Transverse colon (tissue), 4 donors: ENCODE measurements at regions not wholly inside any gene's neighbourhood (a gene's known extent, or its start where the extent isn't known, plus 50 kb on each side); places are given as distances from the start of the nearest gene placed in this dataset.

Experiments used
- DNase-seq: peaks from one replicate; pipeline ENCODE4 v3.0.0-alpha.2; 2019
- H3K27ac ChIP-seq, 4 donors: fragments of 200-600 bp; sonication (generic); 2 replicates each; pipeline ENCODE4 v1.5.1; 2016 to 2018; ENCODE audit warnings: inconsistent platforms in 4 of 4
- H3K27me3 ChIP-seq: fragments of 200-600 bp; sonication (generic); 2 replicates; pipeline ENCODE4 v1.5.1; 2017; ENCODE audit warnings: inconsistent platforms
- H3K36me3 ChIP-seq, 4 donors: fragments of 200-600 bp; sonication (generic); 2 replicates each; pipeline ENCODE4 v1.5.1; 2017 to 2019; ENCODE audit warnings: inconsistent platforms in 4 of 4
- H3K4me1 ChIP-seq, 4 donors: fragments of 200-600 bp; sonication (generic); 2 replicates each; pipeline ENCODE4 v1.5.1; 2017 to 2020; ENCODE audit warnings: inconsistent platforms in 4 of 4
- H3K4me3 ChIP-seq, 4 donors: fragments of 200-600 bp; sonication (generic); 1 replicate in 1 of 4; 2 replicates in 3 of 4; pipeline versions ENCODE4 v1.5.1 to v1.6.1; 2017 to 2019; ENCODE audit warnings: inconsistent platforms in 4 of 4
- H3K9me3 ChIP-seq, 2 donors: fragments of 200-600 bp; sonication (generic); 2 replicates each; pipeline ENCODE4 v1.5.1; 2017 to 2019; ENCODE audit warnings: inconsistent platforms in 2 of 2
- CTCF ChIP-seq, 5 experiments: fragments of 200-600 bp in 3 of 5; fragments of 450-650 bp in 2 of 5; sonication (generic) in 3 of 5; IDR thresholded peaks; 1 replicate in 2 of 5; 2 replicates in 3 of 5; pipeline ENCODE4 v1.5.1; 2016 to 2017; ENCODE audit warnings: antibody characterized with exemption in 5 of 5, inconsistent platforms in 3 of 5, mild to moderate bottlenecking in 2 of 5, moderate library complexity in 1 of 5
- EP300 ChIP-seq: sonication (generic); formaldehyde crosslinking; IDR thresholded peaks from one replicate; pipeline ENCODE4 v1.6.1; 2017; ENCODE audit warnings: antibody characterized with exemption, low read depth
- POLR2A ChIP-seq: fragments of 450-650 bp; IDR thresholded peaks from one replicate; pipeline ENCODE4 v1.6.1; 2016; ENCODE audit warnings: antibody characterized with exemption, mild to moderate bottlenecking, moderate library complexity
- POLR2AphosphoS5 ChIP-seq, 3 donors: sonication (generic); formaldehyde crosslinking; IDR thresholded peaks; one replicate each; pipeline ENCODE4 v1.6.1; 2016; ENCODE audit warnings: antibody characterized with exemption in 3 of 3
- WGBS, 2 donors: methylation state at CpG; one replicate each; pipeline ENCODE4 v1.1.5; 2018; ENCODE audit warnings: low coverage in 1 of 2; 5-methylcytosine and 5-hydroxymethylcytosine counted together
- in situ Hi-C, 4 donors: fragments of 200-750 bp; cut with MboI; loops; one replicate each; pipeline versions ENCODE4 v1.15.0 to v1.15.1; 2017; ENCODE audit warnings: low sequenced_read_pairs in 3 of 4, low pct_ligation_motif_present in 1 of 4, low pct_unique_long_range_greater_than_20kb in 1 of 4
- intact Hi-C: fragments of 100-400 bp; cut with DNase I; formaldehyde crosslinking; loops from one replicate; pipeline ENCODE4 v1.15.1; 2023; ENCODE audit warnings: low total_unique reads

- intact Hi-C loops, result no loop called here
- DNase-seq, result no peak
- Histone ChIP-seq H3K36me3 (no peaks in the 10 kb centered on the region), H3K4me3 (no peak overlapping the region), H3K27me3 (no peaks in the 10 kb centered on the region), H3K4me1 (no peaks in the 10 kb centered on the region), H3K9me3 (no peaks in the 10 kb centered on the region), H3K27ac (no peak overlapping the region)
- no peak for TF ChIP-seq POLR2AphosphoS5 (IDR thresholded peaks at IDR 0.05)
- in situ Hi-C loops, result no loop called here
Measured at GRCh38 chr5:162990063-162990462, 447.3 kb upstream of the CCNG1 start.

GRCh38 chr5:162990856-162991497 is 446.4 kb upstream of the CCNG1 start:
- TF ChIP-seq POLR2A (no peak), POLR2AphosphoS5 (IDR thresholded peaks at IDR 0.05) (no peak), CTCF (IDR thresholded peaks at IDR 0.05) (no peak), EP300 (no peak)
- 27 to 50% methylated on average over 2 of the region's 2 CpGs for WGBS, 2 donors
- in situ Hi-C loops, result no loop called here
- no peaks in the 10 kb centered on the region for H3K4me1 ChIP-seq
- H3K36me3 ChIP-seq, result no peaks in the 10 kb centered on the region
- no peak for DNase-seq
- no peaks in the 10 kb centered on the region for H3K27me3 ChIP-seq
- no peaks in the 10 kb centered on the region for H3K9me3 ChIP-seq
- no peak overlapping the region for H3K4me3 ChIP-seq
- H3K27ac ChIP-seq, result no peak overlapping the region
- intact Hi-C loops, result no loop called here

GRCh38 chr5:162995568-162995967 is 441.8 kb upstream of the CCNG1 start:
- H3K27me3 ChIP-seq, result no peaks in the 10 kb centered on the region
- intact Hi-C loops (no loop called here), in situ Hi-C loops (no loop called here)
- H3K4me3 ChIP-seq, result no peak overlapping the region
- no peak overlapping the region for H3K27ac ChIP-seq
- no peaks in the 10 kb centered on the region for H3K36me3 ChIP-seq
- H3K9me3 ChIP-seq, result no peaks in the 10 kb centered on the region
- no peaks in the 10 kb centered on the region for H3K4me1 ChIP-seq
- TF ChIP-seq POLR2AphosphoS5 (IDR thresholded peaks at IDR 0.05) (no peak), EP300 (no peak)
- WGBS, 2 donors, result 88 to 90% methylated on average over 4 of the region's 4 CpGs
- DNase-seq, result no peak

GRCh38 chr5:162996053-162996452 is 441.3 kb upstream of the CCNG1 start:
- H3K4me1 ChIP-seq, result no peaks in the 10 kb centered on the region
- no peaks in the 10 kb centered on the region for H3K36me3 ChIP-seq
- intact Hi-C loops (no loop called here), in situ Hi-C loops (no loop called here)
- TF ChIP-seq POLR2A, result no peak
- TF ChIP-seq POLR2AphosphoS5 (IDR thresholded peaks at IDR 0.05), result no peak
- TF ChIP-seq EP300, result no peak
- TF ChIP-seq CTCF (IDR thresholded peaks at IDR 0.05), result no peak
- H3K27me3 ChIP-seq, result no peaks in the 10 kb centered on the region
- H3K27ac ChIP-seq, result no peak overlapping the region
- 57 to 70% methylated on average over 1 of the region's 1 CpG for WGBS, 2 donors
- no peak for DNase-seq
- H3K4me3 ChIP-seq, result no peak overlapping the region
- no peaks in the 10 kb centered on the region for H3K9me3 ChIP-seq

- Histone ChIP-seq H3K27me3 (no peaks in the 10 kb centered on the region), H3K4me1 (no peaks in the 10 kb centered on the region), H3K36me3 (no peaks in the 10 kb centered on the region), H3K4me3 (no peak overlapping the region), H3K27ac (no peak overlapping the region), H3K9me3 (no peaks in the 10 kb centered on the region)
- in situ Hi-C loops (no loop called here), intact Hi-C loops (no loop called here)
- WGBS, 2 donors, result 55 to 60% methylated on average over 1 of the region's 1 CpG
- DNase-seq, result no peak
- TF ChIP-seq CTCF (IDR thresholded peaks at IDR 0.05) (no peak), POLR2A (no peak), POLR2AphosphoS5 (IDR thresholded peaks at IDR 0.05) (no peak), EP300 (no peak)
Measured at GRCh38 chr5:163005949-163006348, 431.4 kb upstream of the CCNG1 start.
